KMS-11 (cell line): ENCODE measurements at regions not wholly inside any gene's neighbourhood (a gene's known extent, or its start where the extent isn't known, plus 50 kb on each side); places are given as distances from the start of the nearest gene placed in this dataset.

ENCODE experiments used
- H2AFZ ChIP-seq: fragments of 200-600 bp; sonication (generic); 2 replicates; pipeline ENCODE4 v1.6.1; 2016; ENCODE audit warnings: antibody characterized with exemption, mixed run types, low read depth
- H3K27ac ChIP-seq: fragments of 200-600 bp; sonication (generic); 2 replicates; pipeline ENCODE4 v1.6.1; 2016; ENCODE audit warnings: mild to moderate bottlenecking, mixed run types
- H3K27me3 ChIP-seq: fragments of 200-600 bp; sonication (generic); 2 replicates; pipeline ENCODE4 v1.6.1; 2017; ENCODE audit warnings: mild to moderate bottlenecking, low read depth, mixed run types, moderate library complexity; ENCODE audit not compliant: insufficient read depth
- H3K36me3 ChIP-seq: fragments of 200-600 bp; sonication (generic); 2 replicates; pipeline ENCODE4 v1.6.1; 2017; ENCODE audit warnings: mild to moderate bottlenecking, mixed run types; ENCODE audit not compliant: insufficient read depth
- H3K4me1 ChIP-seq: fragments of 200-600 bp; sonication (generic); 2 replicates; pipeline ENCODE4 v1.6.1; 2016; ENCODE audit warnings: mild to moderate bottlenecking, low read depth, mixed run types; ENCODE audit not compliant: poor library complexity, severe bottlenecking
- H3K4me2 ChIP-seq: fragments of 200-600 bp; sonication (generic); 2 replicates; pipeline ENCODE4 v1.7.0; 2016; ENCODE audit warnings: mild to moderate bottlenecking, mixed run types
- H3K4me3 ChIP-seq: fragments of 200-600 bp; sonication (generic); IDR thresholded peaks from 2 replicates; pipeline ENCODE4 v1.6.1; 2017; ENCODE audit warnings: low read depth, low read length, mixed read lengths; ENCODE audit not compliant: insufficient read depth
- H3K79me2 ChIP-seq: fragments of 200-600 bp; sonication (generic); 2 replicates; pipeline ENCODE4 v1.6.1; 2016; ENCODE audit warnings: low read depth, mixed run types; ENCODE audit not compliant: insufficient read depth
- H3K9ac ChIP-seq: fragments of 200-600 bp; sonication (generic); 2 replicates; pipeline ENCODE4 v1.6.1; 2016; ENCODE audit warnings: mild to moderate bottlenecking, mixed run types
- H4K20me1 ChIP-seq: fragments of 200-600 bp; sonication (generic); 2 replicates; pipeline ENCODE4 v1.6.1; 2016; ENCODE audit warnings: mild to moderate bottlenecking, mixed run types; ENCODE audit not compliant: insufficient read depth
- CTCF ChIP-seq: fragments of 200-600 bp; sonication (generic); conservative IDR thresholded peaks from 2 replicates; pipeline ENCODE4 v1.6.1; 2017; ENCODE audit warnings: low read depth, mild to moderate bottlenecking, antibody characterized with exemption, low read length, moderate library complexity, mixed read lengths

GRCh38 chr10:10318856-10319255 is 698.8 kb upstream of the CELF2 start:
- Histone ChIP-seq H3K36me3 (no peaks in the 10 kb centered on the region), H4K20me1 (no peaks in the 10 kb centered on the region), H2AFZ (no peak overlapping the region), H3K4me3 (no peak overlapping the region), H3K4me1 (no peaks in the 10 kb centered on the region), H3K27ac (no peak overlapping the region), H3K27me3 (no peaks in the 10 kb centered on the region), H3K4me2 (no peak overlapping the region), H3K9ac (no peak overlapping the region), H3K79me2 (no peaks in the 10 kb centered on the region)
- no peak for TF ChIP-seq CTCF

GRCh38 chr10:10320956-10321355 is 696.7 kb upstream of the CELF2 start:
- H3K27me3 ChIP-seq = no peaks in the 10 kb centered on the region
- no peak for TF ChIP-seq CTCF
- H3K4me3 ChIP-seq = no peak overlapping the region
- H3K4me2 ChIP-seq = no peak overlapping the region
- H3K79me2 ChIP-seq = no peaks in the 10 kb centered on the region
- no peak overlapping the region for H3K27ac ChIP-seq
- H3K36me3 ChIP-seq = no peaks in the 10 kb centered on the region
- H3K4me1 ChIP-seq = peaks cover 9% of the 10 kb centered on the region
- H4K20me1 ChIP-seq = no peaks in the 10 kb centered on the region
- H2AFZ ChIP-seq = no peak overlapping the region
- H3K9ac ChIP-seq = no peak overlapping the region

GRCh38 chr10:10326116-10326515 is 691.6 kb upstream of the CELF2 start:
- no peak overlapping the region for H2AFZ ChIP-seq
- H3K4me1 ChIP-seq = peaks cover 12% of the 10 kb centered on the region
- no peaks in the 10 kb centered on the region for H3K36me3 ChIP-seq
- H3K27ac ChIP-seq = no peak overlapping the region
- no peak for TF ChIP-seq CTCF
- no peak overlapping the region for H3K4me2 ChIP-seq
- no peak overlapping the region for H3K4me3 ChIP-seq
- no peaks in the 10 kb centered on the region for H3K27me3 ChIP-seq
- no peak overlapping the region for H3K9ac ChIP-seq
- H3K79me2 ChIP-seq = no peaks in the 10 kb centered on the region
- no peaks in the 10 kb centered on the region for H4K20me1 ChIP-seq

- Histone ChIP-seq H3K36me3 (no peaks in the 10 kb centered on the region), H3K4me1 (peaks cover 12% of the 10 kb centered on the region), H4K20me1 (no peaks in the 10 kb centered on the region), H3K27me3 (no peaks in the 10 kb centered on the region), H3K79me2 (no peaks in the 10 kb centered on the region), H2AFZ (no peak overlapping the region), H3K9ac (no peak overlapping the region), H3K4me3 (no peak overlapping the region), H3K27ac (no peak overlapping the region), H3K4me2 (no peak overlapping the region)
- TF ChIP-seq CTCF = no peak
Observed at GRCh38 chr10:10327934-10328333, 689.7 kb upstream of the CELF2 start.

- no peak overlapping the region for H2AFZ ChIP-seq
- H3K79me2 ChIP-seq = no peaks in the 10 kb centered on the region
- H3K36me3 ChIP-seq = no peaks in the 10 kb centered on the region
- no peak overlapping the region for H3K9ac ChIP-seq
- no peaks in the 10 kb centered on the region for H3K27me3 ChIP-seq
- H4K20me1 ChIP-seq = no peaks in the 10 kb centered on the region
- no peak overlapping the region for H3K4me2 ChIP-seq
- no peak for TF ChIP-seq CTCF
- H3K4me3 ChIP-seq = no peak overlapping the region
- no peak overlapping the region for H3K27ac ChIP-seq
- H3K4me1 ChIP-seq = peaks cover 8% of the 10 kb centered on the region
Observed at GRCh38 chr10:10330418-10330817, 687.3 kb upstream of the CELF2 start.
